GM13977 (cell line): ENCODE measurements at regions not wholly inside any gene's neighbourhood (a gene's known extent, or its start where the extent isn't known, plus 50 kb on each side); places are given as distances from the start of the nearest gene placed in this dataset.

Experiments used
- DNase-seq: peaks from one replicate; pipeline ENCODE4 v3.0.0; 2012; ENCODE audit warnings: low spot score
- in situ Hi-C: fragments of 300-500 bp; cut with MboI; formaldehyde crosslinking; loops from one replicate; pipeline ENCODE4 v1.12.0; 2022; ENCODE audit warnings: low sequenced_read_pairs, low pct_unique_long_range_greater_than_20kb, mixed read lengths, inconsistent platforms; ENCODE audit not compliant: unreplicated experiment
- TF ChIP-seq, protein P1 (sequence below): IDR thresholded peaks from 2 replicates; pipeline ENCODE4 v1.5.1; 2012; ENCODE audit warnings: mild to moderate bottlenecking, control low read depth; ENCODE audit not compliant: insufficient read depth; ENCODE audit errors: extremely low read depth, missing control alignments

DNA sequence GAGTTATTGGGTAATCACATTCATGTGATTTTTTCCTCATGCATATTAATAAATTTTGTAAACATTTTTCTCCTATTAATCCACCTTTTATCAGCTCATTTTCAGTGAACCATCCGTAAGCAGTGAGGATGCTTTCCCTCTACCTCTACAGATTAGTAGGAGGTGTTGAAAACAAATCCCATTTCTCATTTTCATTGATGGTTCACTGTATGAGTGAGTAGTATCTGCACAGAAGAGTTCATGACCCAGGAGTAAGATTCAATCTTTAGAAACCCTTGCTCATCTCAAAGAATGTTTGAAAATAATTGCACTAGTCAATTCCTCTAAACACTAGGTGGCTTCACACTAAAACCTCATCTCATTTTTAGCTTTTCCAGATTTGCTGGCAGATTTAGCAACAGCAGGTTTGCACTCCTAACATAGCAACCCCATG lies 440.0 kb downstream of the HAO1 start:
- DNase-seq: no peak
- in situ Hi-C loops: no loop called here
- TF ChIP-seq, protein P1, sequence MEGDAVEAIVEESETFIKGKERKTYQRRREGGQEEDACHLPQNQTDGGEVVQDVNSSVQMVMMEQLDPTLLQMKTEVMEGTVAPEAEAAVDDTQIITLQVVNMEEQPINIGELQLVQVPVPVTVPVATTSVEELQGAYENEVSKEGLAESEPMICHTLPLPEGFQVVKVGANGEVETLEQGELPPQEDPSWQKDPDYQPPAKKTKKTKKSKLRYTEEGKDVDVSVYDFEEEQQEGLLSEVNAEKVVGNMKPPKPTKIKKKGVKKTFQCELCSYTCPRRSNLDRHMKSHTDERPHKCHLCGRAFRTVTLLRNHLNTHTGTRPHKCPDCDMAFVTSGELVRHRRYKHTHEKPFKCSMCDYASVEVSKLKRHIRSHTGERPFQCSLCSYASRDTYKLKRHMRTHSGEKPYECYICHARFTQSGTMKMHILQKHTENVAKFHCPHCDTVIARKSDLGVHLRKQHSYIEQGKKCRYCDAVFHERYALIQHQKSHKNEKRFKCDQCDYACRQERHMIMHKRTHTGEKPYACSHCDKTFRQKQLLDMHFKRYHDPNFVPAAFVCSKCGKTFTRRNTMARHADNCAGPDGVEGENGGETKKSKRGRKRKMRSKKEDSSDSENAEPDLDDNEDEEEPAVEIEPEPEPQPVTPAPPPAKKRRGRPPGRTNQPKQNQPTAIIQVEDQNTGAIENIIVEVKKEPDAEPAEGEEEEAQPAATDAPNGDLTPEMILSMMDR: no peak

DNA sequence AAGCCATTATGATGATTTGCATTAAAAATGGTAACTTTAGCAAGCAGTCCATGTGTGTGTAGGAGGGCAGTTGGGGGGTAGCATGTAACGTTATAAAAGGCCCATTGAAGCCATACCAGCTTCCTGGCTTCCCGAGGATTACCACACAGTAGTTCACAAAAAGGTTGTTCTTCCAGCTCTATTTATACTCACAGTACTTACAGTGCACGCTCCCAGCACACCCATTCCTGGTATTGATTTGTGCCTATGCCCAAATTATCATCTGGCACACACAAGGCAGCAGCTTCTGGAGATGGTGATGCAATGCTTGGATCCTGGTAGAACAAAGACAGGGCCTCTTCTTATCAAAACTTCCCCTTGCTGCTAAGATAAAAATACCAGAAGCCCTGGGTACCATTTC lies 436.8 kb downstream of the HAO1 start:
- DNase-seq: no peak
- TF ChIP-seq, protein P1: no peak
- in situ Hi-C loops: no loop called here

DNA sequence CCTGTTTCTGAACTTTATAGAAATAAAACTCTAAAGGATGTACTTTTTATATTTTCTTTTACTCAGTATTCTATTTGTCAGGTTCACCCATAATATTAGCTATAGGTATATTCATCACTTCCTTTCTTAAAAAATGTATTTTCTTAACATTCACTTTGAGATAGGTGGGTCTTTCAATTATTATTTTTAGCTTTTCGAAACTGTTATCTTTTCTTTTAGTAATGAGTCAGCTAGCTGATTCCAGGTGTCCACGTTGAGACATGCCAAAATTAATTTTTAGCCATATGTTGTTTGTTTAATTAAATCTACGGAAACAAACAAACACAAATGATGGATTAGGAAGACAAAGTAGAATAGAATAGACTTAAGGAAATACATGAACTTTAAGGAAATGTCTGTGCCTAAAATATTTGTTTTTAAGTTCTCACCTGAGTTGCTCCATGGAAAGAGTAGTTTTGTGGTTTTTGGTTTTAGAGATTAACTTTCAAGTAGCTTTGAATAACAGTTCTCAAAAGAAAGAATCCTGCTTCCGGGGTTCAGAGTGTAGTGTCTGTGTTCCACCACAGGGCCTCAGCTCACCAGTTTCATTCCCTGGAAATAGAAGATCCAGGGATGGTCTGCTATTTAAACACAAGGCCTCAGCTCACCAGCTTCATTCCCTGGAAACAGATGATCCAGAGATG lies 435.0 kb downstream of the HAO1 start:
- in situ Hi-C loops: no loop called here
- DNase-seq: no peak
- TF ChIP-seq, protein P1: no peak

DNA sequence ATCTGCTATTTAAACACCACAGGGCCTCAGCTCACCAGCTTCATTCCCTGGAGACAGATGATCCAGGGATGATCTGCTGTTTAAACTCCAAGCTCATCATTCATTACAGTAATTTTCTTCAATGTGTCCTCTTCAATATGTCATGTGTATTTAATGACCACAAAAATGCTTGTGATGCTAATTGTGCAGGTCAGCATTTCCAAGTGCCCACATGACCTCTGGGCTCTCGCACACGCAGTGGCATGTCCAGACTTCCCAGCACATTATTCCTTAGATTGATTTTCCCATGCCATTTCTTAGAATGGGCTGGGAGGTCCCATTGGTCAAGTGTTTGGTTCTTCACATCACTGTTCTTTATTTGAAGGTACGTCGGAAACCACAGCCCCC lies 434.4 kb downstream of the HAO1 start:
- TF ChIP-seq, protein P1: no peak
- in situ Hi-C loops: no loop called here
- no peak for DNase-seq

DNA sequence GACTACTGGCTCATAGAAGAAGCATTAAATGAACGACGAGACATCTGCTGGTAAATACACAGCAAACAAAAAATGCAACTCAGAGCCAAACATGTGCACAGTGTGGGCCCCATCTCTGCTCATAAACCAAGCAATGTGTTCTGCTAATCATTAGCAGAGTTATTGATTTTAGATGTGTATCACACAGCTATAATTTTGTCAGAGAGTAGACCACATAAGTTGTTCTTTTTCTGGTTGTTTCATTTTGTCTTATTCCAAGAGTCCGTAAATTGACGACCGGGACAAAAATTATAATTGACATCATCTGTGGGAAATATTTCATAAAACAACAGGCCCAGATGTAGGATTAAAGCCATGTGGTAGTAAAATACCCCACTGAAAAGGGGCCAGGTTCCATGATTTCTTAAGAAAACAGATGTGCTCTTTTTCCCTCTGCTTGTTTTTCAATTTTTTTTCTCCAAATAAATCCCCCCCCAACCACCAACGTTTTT lies 423.6 kb downstream of the HAO1 start:
- in situ Hi-C loops: no loop called here
- DNase-seq: no peak

DNA sequence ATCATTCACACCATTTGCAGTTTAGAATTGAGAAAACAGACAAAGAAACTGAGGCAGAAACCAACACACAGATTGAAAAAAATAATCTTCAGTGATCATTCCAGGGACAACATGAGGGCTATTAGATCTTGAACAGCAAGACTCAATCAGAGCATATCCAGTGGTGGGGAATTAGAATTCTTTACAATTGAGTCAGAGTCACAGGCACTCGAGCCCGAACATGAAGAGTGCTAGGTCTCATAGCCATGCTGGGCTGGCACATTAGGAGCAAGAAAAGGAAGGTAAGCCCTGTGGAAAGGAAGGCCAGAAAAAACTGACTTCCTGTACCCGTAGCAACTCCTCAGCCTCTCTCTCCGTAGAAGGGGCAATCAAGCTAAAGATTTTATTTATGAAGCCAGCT lies 419.9 kb downstream of the HAO1 start:
- in situ Hi-C loops: no loop called here
- DNase-seq: no peak
- TF ChIP-seq, protein P1: no peak

More for the DNA sequence above, 423.6 kb downstream of the HAO1 start:
- TF ChIP-seq, protein P1: no peak
